Testis (tissue), 2 donors: ENCODE measurements at regions not wholly inside any gene's neighbourhood (a gene's known extent, or its start where the extent isn't known, plus 50 kb on each side); places are given as distances from the start of the nearest gene placed in this dataset.

ENCODE experiments used
- DNase-seq: peaks from one replicate; pipeline ENCODE4 v3.0.0-alpha.2; 2019
- H3K27ac ChIP-seq, 2 donors: fragments of 200-600 bp; sonication (generic); one replicate each; pipeline ENCODE4 v1.5.1; 2019
- H3K27me3 ChIP-seq: fragments of 200-600 bp; sonication (generic); one replicate; pipeline ENCODE4 v1.5.1; 2019
- H3K36me3 ChIP-seq: fragments of 200-600 bp; sonication (generic); one replicate; pipeline ENCODE4 v1.5.1; 2017; ENCODE audit warnings: low read depth; ENCODE audit errors: missing control alignments
- H3K4me1 ChIP-seq: fragments of 200-600 bp; sonication (generic); one replicate; pipeline ENCODE4 v1.5.1; 2019
- H3K4me3 ChIP-seq, 2 donors: fragments of 200-600 bp; sonication (generic); one replicate each; pipeline ENCODE4 v1.5.1; 2017 to 2019
- H3K9me3 ChIP-seq: fragments of 200-600 bp; sonication (generic); one replicate; pipeline ENCODE4 v1.5.1; 2017
- CTCF ChIP-seq, 3 experiments: fragments of 450-650 bp in 2 of 3; fragments of 200-600 bp in 1 of 3; sonication (generic) in 1 of 3; IDR thresholded peaks; one replicate each; pipeline ENCODE4 v1.5.1; 2016 to 2019; ENCODE audit warnings: antibody characterized with exemption in 3 of 3, mild to moderate bottlenecking in 2 of 3, moderate library complexity in 1 of 3
- POLR2A ChIP-seq: fragments of 450-650 bp; IDR thresholded peaks from one replicate; pipeline ENCODE4 v1.6.1; 2017; ENCODE audit warnings: antibody characterized with exemption, mild to moderate bottlenecking, moderate library complexity
- WGBS, 2 donors: methylation state at CpG; one replicate each; pipeline ENCODE4 v1.1.5; 2018; 5-methylcytosine and 5-hydroxymethylcytosine counted together
- intact Hi-C: fragments of 100-400 bp; cut with DNase I; formaldehyde crosslinking; loops from one replicate; pipeline ENCODE4 v1.15.1; 2023; ENCODE audit warnings: low total_unique reads

- Histone ChIP-seq H3K27me3 (no peaks in the 10 kb centered on the region), H3K9me3 (no peaks in the 10 kb centered on the region), H3K36me3 (no peaks in the 10 kb centered on the region), H3K27ac (no peak overlapping the region), H3K4me1 (no peaks in the 10 kb centered on the region), H3K4me3 (no peak overlapping the region)
- no peak for DNase-seq
- TF ChIP-seq POLR2A (no peak), CTCF (IDR thresholded peaks at IDR 0.05) (no peak)
- intact Hi-C loops = no loop called here
- 70% methylated on average over 6 of the region's 6 CpGs for WGBS, 2 donors
Observed at GRCh38 chr11:91394073-91394726, 830.4 kb upstream of the FAT3 start.

GRCh38 chr11:91382946-91383345 lies 841.7 kb upstream of the FAT3 start:
- Histone ChIP-seq H3K9me3 (no peaks in the 10 kb centered on the region), H3K27ac (no peak overlapping the region), H3K27me3 (no peaks in the 10 kb centered on the region), H3K4me1 (no peaks in the 10 kb centered on the region), H3K4me3 (no peak overlapping the region), H3K36me3 (no peaks in the 10 kb centered on the region)
- DNase-seq = no peak
- TF ChIP-seq POLR2A = no peak
- no peak for TF ChIP-seq CTCF (IDR thresholded peaks at IDR 0.05)
- WGBS, 2 donors = 28 to 51% methylated on average over 2 of the region's 2 CpGs
- intact Hi-C loops = no loop called here

GRCh38 chr11:91374794-91375193 lies 849.8 kb upstream of the FAT3 start:
- no peak overlapping the region for H3K4me3 ChIP-seq
- intact Hi-C loops = no loop called here
- H3K9me3 ChIP-seq = no peaks in the 10 kb centered on the region
- TF ChIP-seq CTCF (IDR thresholded peaks at IDR 0.05) = no peak
- TF ChIP-seq POLR2A = no peak
- H3K27me3 ChIP-seq = no peaks in the 10 kb centered on the region
- DNase-seq = no peak
- WGBS, 2 donors = 90 to 92% methylated on average over 2 of the region's 2 CpGs
- no peak overlapping the region for H3K27ac ChIP-seq
- H3K36me3 ChIP-seq = no peaks in the 10 kb centered on the region
- H3K4me1 ChIP-seq = no peaks in the 10 kb centered on the region

GRCh38 chr11:91373497-91373896 lies 851.1 kb upstream of the FAT3 start:
- no peaks in the 10 kb centered on the region for H3K27me3 ChIP-seq
- WGBS, 2 donors = 65 to 67% methylated on average over 4 of the region's 4 CpGs

More at GRCh38 chr11:91373497-91373896, 851.1 kb upstream of the FAT3 start:
- TF ChIP-seq POLR2A (no peak), CTCF (IDR thresholded peaks at IDR 0.05) (no peak)
- Histone ChIP-seq H3K36me3 (no peaks in the 10 kb centered on the region), H3K4me3 (no peak overlapping the region), H3K4me1 (no peaks in the 10 kb centered on the region), H3K27ac (no peak overlapping the region), H3K9me3 (no peaks in the 10 kb centered on the region)
- DNase-seq = no peak
- intact Hi-C loops = no loop called here
